Stimulated activated CD4-positive, alpha-beta T cell treated with anti-CD3 and anti-CD28 coated beads, Interleukin-15, amount 100 ng/mL, for 48 hours (primary cell): ENCODE measurements at regions not wholly inside any gene's neighbourhood (a gene's known extent, or its start where the extent isn't known, plus 50 kb on each side); places are given as distances from the start of the nearest gene placed in this dataset.
"Not testable (repeated sequence)": the region's sequence is repeated elsewhere in the genome, so short reads cannot be mapped to it uniquely, and the experiment has no call there.

Experiments
- DNase-seq, 2 donors: peaks; one replicate each; pipeline ENCODE4 v3.0.0-alpha.2; 2020; ENCODE audit warnings: low read depth in 2 of 2

GRCh38 chr2:216992056-216992675 is 132.3 kb upstream of the TNP1 start:
- DNase-seq: no peak

DNA sequence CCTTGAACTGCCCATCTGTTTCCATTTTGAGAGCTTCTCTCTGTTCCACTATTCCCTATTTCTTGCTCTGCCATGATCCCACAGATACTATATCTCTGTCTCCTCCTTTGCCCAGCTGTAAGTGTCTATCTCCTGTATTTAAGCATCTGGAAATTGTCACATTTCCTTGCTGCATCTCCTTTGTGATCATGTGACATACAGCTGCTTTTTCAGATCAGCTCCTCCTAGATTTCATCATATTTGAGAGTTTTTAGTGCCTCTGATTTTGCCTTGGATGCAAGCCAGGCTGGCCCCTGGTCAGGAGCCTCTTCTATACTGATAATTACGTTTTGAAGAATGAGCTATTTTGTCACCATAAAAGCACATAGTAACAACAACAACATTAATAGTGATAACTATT is 131.7 kb upstream of the TNP1 start:
- DNase-seq: no peak

DNA sequence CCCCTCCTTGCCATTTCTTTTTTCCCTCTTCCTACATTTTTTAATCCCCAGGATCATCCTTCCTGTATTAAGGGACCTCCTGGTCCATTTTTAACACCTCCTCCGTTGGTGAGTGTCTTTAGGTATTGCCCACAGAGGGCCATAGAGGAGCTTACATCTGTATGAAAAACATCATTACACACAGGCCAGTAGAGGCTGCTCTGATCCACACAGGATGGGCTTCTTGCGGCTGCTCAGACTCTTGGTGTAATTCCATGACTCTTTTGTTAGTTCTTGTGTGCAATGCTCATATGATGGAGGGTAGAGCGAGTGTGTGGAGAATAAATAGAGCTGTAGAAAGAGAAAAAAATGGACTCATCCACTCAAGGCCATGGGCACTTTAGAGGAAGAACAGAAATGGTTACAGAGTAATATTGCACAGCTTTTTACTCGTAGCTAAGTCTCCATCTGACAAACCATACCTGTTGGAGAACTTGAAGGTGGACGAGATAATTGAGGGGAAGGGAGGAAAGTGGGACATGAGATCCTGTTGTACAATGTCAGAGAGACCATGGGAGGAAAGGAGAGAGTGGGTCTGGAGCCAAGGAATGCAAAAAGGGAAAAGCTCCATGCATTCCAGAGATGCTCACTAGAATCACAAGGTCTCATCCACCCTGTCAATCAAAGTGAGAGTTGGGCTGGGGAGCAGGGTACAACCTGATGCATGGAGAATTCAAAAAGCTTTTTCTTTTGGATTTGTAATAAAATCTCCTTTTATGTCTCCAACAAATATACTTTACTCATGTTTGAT is 129.7 kb upstream of the TNP1 start:
- no peak for DNase-seq

DNA sequence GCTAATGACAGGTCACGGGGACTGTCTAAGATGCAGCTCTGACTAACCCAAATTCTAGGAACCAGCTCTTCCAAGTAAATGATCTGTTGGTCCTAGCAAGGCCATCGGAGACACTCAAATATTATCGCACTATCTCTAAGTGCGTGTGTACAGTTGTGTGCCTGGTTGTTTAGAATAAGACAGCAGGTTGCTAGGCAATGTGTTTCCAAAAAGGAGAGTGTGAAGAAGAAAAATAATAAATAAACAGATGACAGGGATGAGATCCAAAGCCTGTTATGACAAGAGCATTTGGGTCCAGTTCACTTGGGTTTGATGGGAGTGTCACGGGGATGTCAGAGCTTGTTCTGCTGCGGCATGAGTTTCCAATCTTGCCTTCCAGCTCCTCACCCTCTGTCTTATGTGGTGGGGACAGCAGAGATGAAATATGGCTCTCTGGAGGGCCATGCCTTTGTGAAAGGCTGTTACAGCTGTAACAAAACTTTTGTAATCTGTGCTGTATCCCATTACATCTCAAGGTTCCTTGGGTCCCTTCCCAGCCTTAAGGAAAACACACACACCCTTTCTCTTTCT is 127.5 kb upstream of the TNP1 start:
- no peak for DNase-seq

- no peak for DNase-seq
These were observed 125.8 kb upstream of the TNP1 start for GRCh38 chr2:216985658-216986141.

DNA sequence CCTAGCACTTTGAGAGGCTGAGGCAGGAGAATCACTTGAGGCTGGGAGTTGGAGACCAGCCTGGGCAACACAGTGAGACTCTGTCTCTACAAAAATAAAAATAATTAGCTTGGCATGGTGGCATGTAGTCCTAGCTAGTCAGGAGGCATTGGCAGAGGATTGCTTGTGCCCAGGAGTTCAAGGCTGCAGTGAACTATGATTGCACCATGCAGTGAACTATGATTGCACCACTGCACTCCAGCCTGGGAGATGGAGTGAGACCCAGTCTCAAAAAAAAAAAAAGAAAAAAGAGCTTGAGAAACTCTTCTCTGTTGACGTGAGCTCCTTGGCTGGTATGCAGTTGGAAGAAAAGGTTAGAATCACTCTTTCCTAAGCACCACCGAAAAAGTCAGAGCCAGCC is 125.1 kb upstream of the TNP1 start:
- DNase-seq: no peak

DNA sequence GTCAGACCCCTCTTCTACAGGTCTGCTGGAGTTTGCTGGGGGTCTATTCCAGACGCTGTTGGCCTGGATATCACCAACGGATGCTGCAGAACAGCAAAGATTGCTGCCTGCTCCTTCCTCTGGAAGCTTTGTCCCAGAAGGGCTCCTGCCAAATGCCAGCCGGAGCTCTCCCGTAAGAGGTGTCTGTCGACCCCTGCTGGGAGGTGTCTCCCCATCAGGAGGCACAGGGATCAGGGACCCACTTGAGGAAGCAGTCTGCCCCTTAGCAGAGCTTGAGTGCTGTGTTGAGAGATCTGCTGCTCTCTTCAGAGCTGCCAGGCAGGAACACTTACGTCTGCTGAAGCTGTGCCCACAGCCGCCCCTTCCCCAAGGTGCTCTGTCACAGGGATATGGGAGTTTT is 122.1 kb upstream of the TNP1 start:
- DNase-seq: not testable (repeated sequence)

GRCh38 chr2:216980510-216980909 is 120.6 kb upstream of the TNP1 start:
- DNase-seq: not testable (repeated sequence)

GRCh38 chr2:216974321-216975302 is 114.7 kb upstream of the TNP1 start:
- no peak for DNase-seq

GRCh38 chr2:216971593-216971992 is 111.7 kb upstream of the TNP1 start:
- no peak for DNase-seq

DNA sequence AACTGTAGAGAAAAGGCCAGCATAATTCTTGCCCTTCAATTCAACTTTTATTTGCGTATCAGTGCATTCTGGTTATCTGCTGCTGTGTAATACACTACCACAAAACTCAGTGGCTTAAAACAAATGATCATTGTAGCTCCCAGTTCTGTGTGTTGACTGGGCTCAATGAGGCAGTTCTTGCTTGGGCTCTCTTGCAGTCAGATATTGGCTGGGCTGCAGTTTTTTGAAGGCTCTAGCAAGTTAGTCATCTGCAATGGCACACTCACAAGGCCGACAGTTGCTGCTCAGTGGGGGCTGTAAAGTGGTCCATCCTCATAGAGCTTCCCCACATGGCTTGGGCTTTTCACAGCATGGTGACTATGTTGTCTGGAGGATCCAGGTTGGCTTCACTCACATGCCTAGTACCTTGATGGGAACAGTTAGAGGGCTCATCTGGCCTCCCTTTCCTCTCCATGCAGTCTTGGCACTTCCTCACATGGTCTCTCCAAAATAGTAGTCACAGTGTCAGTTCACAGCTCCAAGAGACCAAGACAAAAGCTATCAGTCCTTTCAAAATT is 110.6 kb upstream of the TNP1 start:
- DNase-seq: no peak

GRCh38 chr2:216967889-216968288 is 108.0 kb upstream of the TNP1 start:
- no peak for DNase-seq

- no peak for DNase-seq
These were observed 100.9 kb upstream of the TNP1 start for GRCh38 chr2:216960671-216961268.

DNA sequence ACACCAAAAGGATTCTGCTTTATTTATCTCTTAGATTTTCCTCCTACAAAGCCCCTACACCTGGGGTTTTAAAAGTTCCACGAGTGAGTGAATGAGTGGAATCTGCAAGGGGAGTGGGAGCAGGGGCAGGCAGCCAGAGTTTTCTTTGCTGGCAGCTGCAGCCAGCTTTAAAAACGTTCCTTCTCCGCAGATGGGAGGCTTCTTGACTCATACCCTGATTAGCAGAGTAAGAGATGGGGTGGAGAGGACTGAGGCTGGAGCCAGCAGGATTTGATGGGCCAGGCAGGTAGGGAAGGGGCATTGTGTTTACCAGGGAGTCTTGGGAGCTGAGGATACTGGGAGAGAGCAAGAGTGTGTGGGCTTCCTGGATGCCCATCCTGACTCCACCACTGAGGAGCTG is 99.6 kb upstream of the TNP1 start:
- no peak for DNase-seq

DNA sequence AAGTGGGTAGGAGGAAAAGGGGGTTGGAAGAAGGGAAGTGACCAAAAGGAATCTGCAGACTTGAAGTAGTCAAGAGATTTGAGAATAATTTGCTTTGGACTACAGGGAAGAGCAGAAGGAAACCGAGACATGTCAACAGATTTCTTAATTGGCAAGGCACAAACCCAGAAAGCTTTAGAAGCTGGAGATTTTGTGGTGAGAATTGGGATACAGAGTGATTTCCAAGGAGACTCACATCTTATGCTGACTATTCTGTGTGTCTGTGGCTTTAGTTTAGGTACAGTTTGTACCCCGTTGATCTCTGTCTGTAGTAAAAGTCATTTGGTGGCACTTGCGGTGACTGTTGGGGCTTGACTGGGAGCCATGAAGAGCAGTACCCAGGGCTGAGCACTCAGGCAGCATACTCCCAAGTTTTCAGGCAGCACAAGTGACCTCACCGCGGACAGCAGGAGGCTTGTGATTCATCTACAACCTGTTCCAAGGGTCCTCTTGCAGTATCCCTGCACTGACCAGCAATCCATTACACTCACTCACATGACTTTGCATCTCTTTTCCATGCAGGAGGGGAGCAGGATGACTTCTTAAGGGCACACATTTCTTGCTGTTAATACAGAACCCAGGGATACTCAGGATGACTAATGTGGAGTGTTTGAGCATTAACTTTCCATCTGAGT is 97.1 kb upstream of the TNP1 start:
- no peak for DNase-seq

DNA sequence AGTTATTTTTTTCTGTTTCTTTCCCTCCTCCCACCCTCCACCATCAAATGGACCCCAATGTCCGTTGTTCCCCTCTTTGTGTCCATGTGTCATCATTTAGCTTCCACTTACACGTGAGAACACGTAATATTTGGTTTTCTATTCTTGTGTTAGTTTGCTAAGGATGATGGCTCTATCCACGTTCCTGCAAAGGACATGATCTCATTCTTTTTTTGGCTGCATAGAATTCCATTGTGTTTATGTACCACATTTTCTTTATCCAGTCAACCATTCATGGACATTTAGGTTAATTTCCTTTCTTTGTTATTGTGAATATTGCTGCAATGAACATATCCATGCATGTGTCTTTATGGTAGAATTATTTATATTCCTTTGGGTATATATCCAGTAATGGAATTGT is 91.3 kb upstream of the TNP1 start:
- DNase-seq: no peak

GRCh38 chr2:216950547-216950946 is 90.7 kb upstream of the TNP1 start:
- DNase-seq: no peak

- no peak for DNase-seq
These were observed 90.0 kb upstream of the TNP1 start for GRCh38 chr2:216949700-216950413.

DNA sequence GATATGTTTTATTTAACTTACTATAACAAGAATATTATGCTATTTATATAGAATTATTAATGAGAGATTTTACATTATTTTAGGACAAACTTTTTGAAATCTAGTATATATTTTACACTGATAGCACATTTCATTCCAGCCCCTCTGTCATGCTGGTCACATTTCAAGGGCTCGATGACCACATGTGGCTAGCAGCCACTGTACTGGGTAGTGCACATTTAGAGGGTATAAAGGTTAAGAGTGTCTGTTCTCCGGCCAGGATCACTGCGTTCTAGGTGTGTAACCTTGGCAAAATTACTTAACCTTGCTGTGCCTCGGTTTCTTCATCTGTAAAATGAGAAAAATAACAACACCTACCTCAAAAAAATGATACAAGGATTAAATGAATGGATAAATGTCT is 87.2 kb upstream of the TNP1 start:
- DNase-seq: no peak

- DNase-seq: no peak
These were observed 84.9 kb upstream of the TNP1 start for GRCh38 chr2:216944733-216945132.
